KG1 (cell line): ENCODE measurements at regions not wholly inside any gene's neighbourhood (a gene's known extent, or its start where the extent isn't known, plus 50 kb on each side); places are given as distances from the start of the nearest gene placed in this dataset.
"Not testable (repeated sequence)": the region's sequence is repeated elsewhere in the genome, so short reads cannot be mapped to it uniquely, and the experiment has no call there.

Experiments
- DNase-seq: peaks from one replicate; lab custom pipeline; 2025; lab: John Stamatoyannopoulos, UW

GRCh38 chr15:20003471-20003870 is 538.1 kb downstream of the GOLGA6L6 start:
- DNase-seq, result not testable (repeated sequence)

GRCh38 chr15:20002560-20002959 is 539.0 kb downstream of the GOLGA6L6 start:
- not testable (repeated sequence) for DNase-seq

- DNase-seq, result not testable (repeated sequence)
These were observed 544.9 kb downstream of the GOLGA6L6 start for GRCh38 chr15:19996574-19997194.

- DNase-seq, result not testable (repeated sequence)
These were observed 546.3 kb downstream of the GOLGA6L6 start for GRCh38 chr15:19995296-19995695.

- no peak for DNase-seq
These were observed 549.2 kb downstream of the GOLGA6L6 start for GRCh38 chr15:19992428-19992827.

GRCh38 chr15:19988094-19988660 is 553.4 kb downstream of the GOLGA6L6 start:
- no peak for DNase-seq

DNA sequence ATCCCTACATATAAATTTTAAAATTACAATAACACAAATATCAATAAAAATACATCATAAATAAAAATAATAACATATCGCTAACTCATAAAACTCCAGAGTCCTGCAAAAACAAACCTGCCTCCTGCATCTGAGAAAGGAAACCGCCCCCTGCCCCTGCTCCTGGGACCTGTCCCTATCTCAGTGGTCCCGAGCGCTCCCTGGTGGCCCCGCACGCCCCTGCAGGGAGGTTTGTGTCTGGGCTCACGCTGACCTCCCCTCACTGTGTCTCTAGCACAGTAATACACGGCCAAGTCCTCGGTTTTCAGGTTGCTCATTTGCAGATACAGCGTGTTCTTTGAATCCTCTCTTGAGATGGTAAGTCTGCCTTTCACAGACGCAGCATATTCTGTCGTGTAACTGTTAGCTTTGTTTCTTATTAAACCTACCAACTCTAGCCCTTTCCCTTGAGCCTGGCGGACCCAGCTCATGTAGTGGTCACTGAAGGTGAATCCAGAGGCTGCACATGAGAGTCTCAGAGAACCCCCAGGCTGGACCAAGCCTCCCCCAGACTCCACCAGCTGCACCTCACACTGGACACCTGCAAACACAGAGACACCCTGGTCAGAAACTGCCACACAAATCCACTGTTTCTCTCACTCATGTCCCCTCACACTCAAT is 554.1 kb downstream of the GOLGA6L6 start:
- no peak for DNase-seq

GRCh38 chr15:19984101-19984500 is 557.5 kb downstream of the GOLGA6L6 start:
- peak; percentile 48 for DNase-seq

DNA sequence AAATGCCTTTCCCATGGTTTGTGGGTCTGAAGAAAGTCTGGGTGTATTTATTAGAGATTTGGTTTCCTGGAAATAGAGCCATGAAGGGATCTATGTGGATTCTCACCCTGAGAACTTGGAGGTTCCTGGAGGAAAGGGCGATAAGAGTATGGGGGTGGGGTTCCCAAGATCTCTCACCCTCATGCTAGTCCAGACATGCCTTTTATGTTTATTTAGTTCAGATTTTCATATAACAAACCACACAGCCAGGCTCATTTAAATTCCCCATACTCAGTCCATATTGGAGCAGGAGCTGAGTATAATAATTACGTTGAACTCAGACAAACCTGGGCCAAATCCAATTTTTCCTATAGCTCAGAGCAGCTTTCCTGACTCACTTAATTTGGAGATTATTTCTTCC is 566.6 kb downstream of the GOLGA6L6 start:
- DNase-seq, result no peak

GRCh38 chr15:19973718-19974117 is 567.9 kb downstream of the GOLGA6L6 start:
- DNase-seq, result peak; percentile 62

DNA sequence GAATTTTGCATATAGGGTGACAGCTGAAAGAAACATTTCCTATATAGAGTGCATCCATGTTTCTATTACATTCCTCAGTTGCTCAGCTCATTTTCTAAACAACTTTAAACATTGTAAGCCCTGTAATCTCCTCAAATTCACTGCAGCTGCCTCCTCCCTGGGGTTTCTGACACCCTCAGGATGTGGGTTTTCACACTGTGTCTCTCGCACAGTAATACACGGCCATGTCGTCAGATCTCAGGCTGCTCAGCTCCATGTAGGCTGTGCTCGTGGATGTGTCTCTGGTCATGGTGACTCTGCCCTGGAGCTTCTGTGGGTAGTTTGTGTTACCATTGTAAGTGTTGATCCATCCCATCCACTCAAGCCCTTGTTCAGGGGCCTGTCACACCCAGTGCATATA is 569.0 kb downstream of the GOLGA6L6 start:
- DNase-seq, result peak; percentile 23

DNA sequence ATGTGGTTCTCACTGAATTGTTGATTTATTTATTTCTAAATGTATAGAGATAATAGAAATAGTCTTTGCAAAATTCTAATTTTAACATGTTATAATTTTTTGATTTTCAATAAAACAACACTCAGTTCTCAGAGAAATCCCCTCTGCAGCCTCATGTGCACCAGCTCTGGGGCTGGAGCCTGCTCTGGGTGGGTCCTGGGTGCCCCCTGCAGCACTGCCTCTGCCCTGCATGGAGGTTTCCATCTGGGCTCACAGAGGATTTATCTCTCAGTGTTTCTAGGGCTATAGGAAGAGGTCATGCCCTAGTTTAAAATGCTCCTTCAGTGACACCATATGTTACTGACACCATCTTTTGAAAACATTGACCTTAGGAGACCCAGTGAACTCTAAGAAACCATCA is 576.0 kb downstream of the GOLGA6L6 start:
- not testable (repeated sequence) for DNase-seq

GRCh38 chr15:19964480-19964879 is 577.1 kb downstream of the GOLGA6L6 start:
- DNase-seq, result not testable (repeated sequence)

GRCh38 chr15:19956124-19956796 is 585.3 kb downstream of the GOLGA6L6 start:
- DNase-seq, result no peak

DNA sequence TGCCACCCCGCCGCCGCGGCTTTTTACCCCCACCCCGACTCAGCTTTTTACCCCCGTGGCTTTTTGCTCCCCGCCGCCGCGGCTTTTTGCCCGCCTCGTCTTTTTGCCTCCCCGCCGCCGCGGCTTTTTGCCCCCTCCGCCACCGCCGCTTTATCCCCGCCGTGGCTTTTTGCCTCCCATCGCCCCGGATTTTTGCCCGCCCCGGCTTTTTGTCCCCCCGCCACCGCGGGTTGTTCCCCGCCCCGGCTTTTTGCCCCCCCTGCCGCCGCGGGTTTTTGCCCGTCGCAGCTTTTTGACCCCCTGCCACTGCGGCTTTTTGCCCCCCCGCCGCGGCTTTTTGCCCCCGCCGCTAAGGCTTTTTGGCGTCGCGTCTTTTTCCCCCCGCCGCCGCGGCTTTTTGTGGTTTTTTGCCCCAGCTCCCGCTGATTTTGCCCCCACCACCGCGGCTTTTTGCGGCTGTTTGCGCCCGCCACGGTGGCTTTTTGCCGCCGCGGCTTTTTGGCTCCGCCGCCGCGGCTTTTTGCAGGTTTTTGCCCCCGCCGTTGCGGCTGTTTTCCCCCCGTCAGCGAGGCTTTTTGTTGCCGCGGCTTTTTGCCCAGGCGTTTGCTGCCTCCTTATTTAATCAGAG is 597.2 kb downstream of the GOLGA6L6 start:
- no peak for DNase-seq

GRCh38 chr15:19943515-19943914 is 598.1 kb downstream of the GOLGA6L6 start:
- DNase-seq, result no peak

- DNase-seq, result not testable (repeated sequence)
These were observed 638.3 kb downstream of the GOLGA6L6 start for GRCh38 chr15:19903281-19903680.

- not testable (repeated sequence) for DNase-seq
These were observed 639.2 kb downstream of the GOLGA6L6 start for GRCh38 chr15:19902388-19902787.

GRCh38 chr15:19901414-19901813 is 640.2 kb downstream of the GOLGA6L6 start:
- DNase-seq, result not testable (repeated sequence)

- no peak for DNase-seq
These were observed 642.4 kb downstream of the GOLGA6L6 start for GRCh38 chr15:19899021-19899824.

GRCh38 chr15:19888811-19889210 is 652.8 kb downstream of the GOLGA6L6 start:
- not testable (repeated sequence) for DNase-seq
